ENCODE measurements at regions not wholly inside any gene's neighbourhood (a gene's known extent, or its start where the extent isn't known, plus 50 kb on each side); places are given as distances from the start of the nearest gene placed in this dataset.
"Not testable (repeated sequence)": the region's sequence is repeated elsewhere in the genome, so short reads cannot be mapped to it uniquely, and the experiment has no call there.

GRCh38 chrX:136950211-136950610 lies 69.7 kb upstream of the RBMX start:
- no peak for TF ChIP-seq CTCF (IDR thresholded peaks at IDR 0.05; ENCODE audit: borderline replicate concordance, extremely low read depth, low read length, poor library complexity, severe bottlenecking)
- ATAC-seq (ENCODE audit: insufficient read depth, low read depth) (no peak), DNase-seq (no peak)
- no peaks in the 10 kb centered on the region for H3K79me2 ChIP-seq (ENCODE audit: insufficient read depth, low read length)
- H3K27me3 ChIP-seq (ENCODE audit: insufficient read depth, low read length, poor library complexity): no peaks in the 10 kb centered on the region
- H3K36me3 ChIP-seq (ENCODE audit: insufficient read depth, low read length): no peaks in the 10 kb centered on the region; the same call in 1 of the 2 replicates
- no peaks in the 10 kb centered on the region for H4K20me1 ChIP-seq (ENCODE audit: insufficient read depth, low read length)
- H2AFZ ChIP-seq (ENCODE audit: low read depth, low read length): no peak overlapping the region
- H3K9me3 ChIP-seq (ENCODE audit: insufficient read depth, low read length, severe bottlenecking): no peaks in the 10 kb centered on the region
- no peak overlapping the region for H3K27ac ChIP-seq (ENCODE audit: low read length)
- no peak overlapping the region for H3K4me3 ChIP-seq (ENCODE audit: low read depth in 1 of 2, low read length in 2 of 2)
- H3K9ac ChIP-seq (ENCODE audit: low read depth, low read length): no peak overlapping the region
- no peaks in the 10 kb centered on the region for H3K4me1 ChIP-seq (ENCODE audit: insufficient read depth, low read length)
- H3K4me2 ChIP-seq (ENCODE audit: insufficient read depth, low read length): no peak overlapping the region

- Histone ChIP-seq H3K4me3 (ENCODE audit: low read depth in 1 of 2, low read length in 2 of 2) (no peak overlapping the region), H3K79me2 (ENCODE audit: insufficient read depth, low read length) (no peaks in the 10 kb centered on the region), H3K4me2 (ENCODE audit: insufficient read depth, low read length) (no peak overlapping the region), H3K9ac (ENCODE audit: low read depth, low read length) (no peak overlapping the region), H2AFZ (ENCODE audit: low read depth, low read length) (no peak overlapping the region), H4K20me1 (ENCODE audit: insufficient read depth, low read length) (no peaks in the 10 kb centered on the region), H3K4me1 (ENCODE audit: insufficient read depth, low read length) (no peaks in the 10 kb centered on the region), H3K27me3 (ENCODE audit: insufficient read depth, low read length, poor library complexity) (no peaks in the 10 kb centered on the region), H3K9me3 (ENCODE audit: insufficient read depth, low read length, severe bottlenecking) (no peaks in the 10 kb centered on the region), H3K36me3 (ENCODE audit: insufficient read depth, low read length) (no peaks in the 10 kb centered on the region; the same call in 1 of the 2 replicates), H3K27ac (ENCODE audit: low read length) (no peak overlapping the region)
- ATAC-seq (ENCODE audit: insufficient read depth, low read depth) (no peak), DNase-seq (no peak)
- TF ChIP-seq EZH2 (IDR thresholded peaks at IDR 0.05; ENCODE audit: borderline replicate concordance, low read depth, low read length, severe bottlenecking) (no peak), CTCF (IDR thresholded peaks at IDR 0.05; ENCODE audit: borderline replicate concordance, extremely low read depth, low read length, poor library complexity, severe bottlenecking) (no peak)
These were observed 61.1 kb upstream of the RBMX start for GRCh38 chrX:136941396-136942337.

GRCh38 chrX:136936183-136936549 lies 55.6 kb upstream of the RBMX start:
- no peak overlapping the region for H3K27ac ChIP-seq (ENCODE audit: low read length)
- H3K4me1 ChIP-seq (ENCODE audit: insufficient read depth, low read length): no peaks in the 10 kb centered on the region
- no peaks in the 10 kb centered on the region; the same call in 1 of the 2 replicates for H3K36me3 ChIP-seq (ENCODE audit: insufficient read depth, low read length)
- ATAC-seq (ENCODE audit: insufficient read depth, low read depth): no peak
- no peak for DNase-seq
- no peak overlapping the region for H3K4me3 ChIP-seq (ENCODE audit: low read depth in 1 of 2, low read length in 2 of 2)
- H3K9ac ChIP-seq (ENCODE audit: low read depth, low read length): no peak overlapping the region
- H3K4me2 ChIP-seq (ENCODE audit: insufficient read depth, low read length): no peak overlapping the region
- no peak for TF ChIP-seq CTCF (IDR thresholded peaks at IDR 0.05; ENCODE audit: borderline replicate concordance, extremely low read depth, low read length, poor library complexity, severe bottlenecking)
- TF ChIP-seq EZH2 (IDR thresholded peaks at IDR 0.05; ENCODE audit: borderline replicate concordance, low read depth, low read length, severe bottlenecking): no peak
- H3K79me2 ChIP-seq (ENCODE audit: insufficient read depth, low read length): no peaks in the 10 kb centered on the region
- H3K27me3 ChIP-seq (ENCODE audit: insufficient read depth, low read length, poor library complexity): no peaks in the 10 kb centered on the region
- H2AFZ ChIP-seq (ENCODE audit: low read depth, low read length): no peak overlapping the region
- H3K9me3 ChIP-seq (ENCODE audit: insufficient read depth, low read length, severe bottlenecking): no peaks in the 10 kb centered on the region
- no peaks in the 10 kb centered on the region for H4K20me1 ChIP-seq (ENCODE audit: insufficient read depth, low read length)

GRCh38 chrX:136935533-136936182 lies 55.1 kb upstream of the RBMX start:
- H3K4me3 ChIP-seq (ENCODE audit: low read depth in 1 of 2, low read length in 2 of 2); H3K27me3 ChIP-seq (ENCODE audit: insufficient read depth, low read length, poor library complexity); DNase-seq; H3K9me3 ChIP-seq (ENCODE audit: insufficient read depth, low read length, severe bottlenecking); H2AFZ ChIP-seq (ENCODE audit: low read depth, low read length); H3K4me2 ChIP-seq (ENCODE audit: insufficient read depth, low read length); H3K79me2 ChIP-seq (ENCODE audit: insufficient read depth, low read length); H3K27ac ChIP-seq (ENCODE audit: low read length); H4K20me1 ChIP-seq (ENCODE audit: insufficient read depth, low read length); ATAC-seq (ENCODE audit: insufficient read depth, low read depth); H3K36me3 ChIP-seq (ENCODE audit: insufficient read depth, low read length); H3K9ac ChIP-seq (ENCODE audit: low read depth, low read length); H3K4me1 ChIP-seq (ENCODE audit: insufficient read depth, low read length): not testable (repeated sequence)

GRCh38 chrX:136934652-136935051 lies 54.1 kb upstream of the RBMX start:
- not testable (repeated sequence) for H2AFZ ChIP-seq (ENCODE audit: low read depth, low read length); H3K4me3 ChIP-seq (ENCODE audit: low read depth in 1 of 2, low read length in 2 of 2); H3K27me3 ChIP-seq (ENCODE audit: insufficient read depth, low read length, poor library complexity); H3K79me2 ChIP-seq (ENCODE audit: insufficient read depth, low read length); H4K20me1 ChIP-seq (ENCODE audit: insufficient read depth, low read length); H3K36me3 ChIP-seq (ENCODE audit: insufficient read depth, low read length); DNase-seq; H3K9ac ChIP-seq (ENCODE audit: low read depth, low read length); H3K4me1 ChIP-seq (ENCODE audit: insufficient read depth, low read length); ATAC-seq (ENCODE audit: insufficient read depth, low read depth); H3K9me3 ChIP-seq (ENCODE audit: insufficient read depth, low read length, severe bottlenecking); H3K27ac ChIP-seq (ENCODE audit: low read length); H3K4me2 ChIP-seq (ENCODE audit: insufficient read depth, low read length)
